ENCODE measurements at regions not wholly inside any gene's neighbourhood (a gene's known extent, or its start where the extent isn't known, plus 50 kb on each side); places are given as distances from the start of the nearest gene placed in this dataset.

DNA sequence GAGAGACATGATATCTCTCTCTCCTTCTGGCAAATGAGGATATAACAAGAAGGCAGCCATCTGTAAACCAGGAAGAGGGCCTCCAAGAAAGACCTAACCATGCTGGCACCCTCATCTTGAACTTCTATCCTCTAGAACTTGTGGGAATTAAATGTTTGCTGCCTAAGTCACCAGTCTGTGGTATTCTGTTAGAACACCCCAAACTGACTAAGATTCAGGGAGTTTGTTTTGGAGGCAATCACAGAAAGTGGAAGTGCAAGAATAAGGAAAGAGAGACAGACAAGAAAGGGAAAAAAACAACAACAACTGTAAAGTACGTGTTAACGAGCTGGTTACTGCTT is 114.5 kb upstream of the GOT2 start:
- TF ChIP-seq FOXK1 (CRISPR knock-in tag; IDR thresholded peaks at IDR 0.05; ENCODE audit: borderline replicate concordance): no peak
- TF ChIP-seq NCOR1 (IDR thresholded peaks at IDR 0.05): no peak
- TF ChIP-seq SRSF7 (optimal IDR thresholded peaks at IDR 0.05; ENCODE audit: low read depth, low read length): no peak
- TF ChIP-seq ZNF668 (CRISPR knock-in tag; IDR thresholded peaks at IDR 0.05): no peak
- TF ChIP-seq CHCHD3 (CRISPR knock-in tag; IDR thresholded peaks at IDR 0.05): no peak
- TF ChIP-seq CBFA2T3 (IDR thresholded peaks at IDR 0.05): no peak
- no peak for TF ChIP-seq MTA2 (IDR thresholded peaks at IDR 0.05; ENCODE audit: low read depth)
- TF ChIP-seq, protein P1, sequence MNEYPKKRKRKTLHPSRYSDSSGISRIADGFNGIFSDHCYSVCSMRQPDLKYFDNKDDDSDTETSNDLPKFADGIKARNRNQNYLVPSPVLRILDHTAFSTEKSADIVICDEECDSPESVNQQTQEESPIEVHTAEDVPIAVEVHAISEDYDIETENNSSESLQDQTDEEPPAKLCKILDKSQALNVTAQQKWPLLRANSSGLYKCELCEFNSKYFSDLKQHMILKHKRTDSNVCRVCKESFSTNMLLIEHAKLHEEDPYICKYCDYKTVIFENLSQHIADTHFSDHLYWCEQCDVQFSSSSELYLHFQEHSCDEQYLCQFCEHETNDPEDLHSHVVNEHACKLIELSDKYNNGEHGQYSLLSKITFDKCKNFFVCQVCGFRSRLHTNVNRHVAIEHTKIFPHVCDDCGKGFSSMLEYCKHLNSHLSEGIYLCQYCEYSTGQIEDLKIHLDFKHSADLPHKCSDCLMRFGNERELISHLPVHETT (CRISPR knock-in tag; conservative IDR thresholded peaks at IDR 0.05 in 1 of 2, IDR thresholded peaks at IDR 0.05 in 1 of 2): no peak
- no peak for TF ChIP-seq ZNF444 (CRISPR knock-in tag; IDR thresholded peaks at IDR 0.05)
- TF ChIP-seq, protein P2, sequence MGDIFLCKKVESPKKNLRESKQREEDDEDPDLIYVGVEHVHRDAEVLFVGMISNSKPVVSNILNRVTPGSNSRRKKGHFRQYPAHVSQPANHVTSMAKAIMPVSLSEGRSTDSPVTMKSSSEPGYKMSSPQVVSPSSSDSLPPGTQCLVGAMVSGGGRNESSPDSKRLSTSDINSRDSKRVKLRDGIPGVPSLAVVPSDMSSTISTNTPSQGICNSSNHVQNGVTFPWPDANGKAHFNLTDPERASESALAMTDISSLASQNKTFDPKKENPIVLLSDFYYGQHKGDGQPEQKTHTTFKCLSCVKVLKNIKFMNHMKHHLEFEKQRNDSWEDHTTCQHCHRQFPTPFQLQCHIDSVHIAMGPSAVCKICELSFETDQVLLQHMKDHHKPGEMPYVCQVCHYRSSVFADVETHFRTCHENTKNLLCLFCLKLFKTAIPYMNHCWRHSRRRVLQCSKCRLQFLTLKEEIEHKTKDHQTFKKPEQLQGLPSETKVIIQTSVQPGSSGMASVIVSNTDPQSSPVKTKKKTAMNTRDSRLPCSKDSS (IDR thresholded peaks at IDR 0.05; ENCODE audit: low read depth, partially characterized antibody): no peak
- TF ChIP-seq, protein P3, sequence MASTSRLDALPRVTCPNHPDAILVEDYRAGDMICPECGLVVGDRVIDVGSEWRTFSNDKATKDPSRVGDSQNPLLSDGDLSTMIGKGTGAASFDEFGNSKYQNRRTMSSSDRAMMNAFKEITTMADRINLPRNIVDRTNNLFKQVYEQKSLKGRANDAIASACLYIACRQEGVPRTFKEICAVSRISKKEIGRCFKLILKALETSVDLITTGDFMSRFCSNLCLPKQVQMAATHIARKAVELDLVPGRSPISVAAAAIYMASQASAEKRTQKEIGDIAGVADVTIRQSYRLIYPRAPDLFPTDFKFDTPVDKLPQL (IDR thresholded peaks at IDR 0.05; ENCODE audit: extremely low read depth, insufficient read length): no peak
- TF ChIP-seq RBM14 (IDR thresholded peaks at IDR 0.05; ENCODE audit: borderline replicate concordance, insufficient read depth, low read depth, low read length): no peak
- no peak for TF ChIP-seq ZFP36 (IDR thresholded peaks at IDR 0.05; ENCODE audit: low read depth, low read length, partially characterized antibody)
- TF ChIP-seq, protein P4, sequence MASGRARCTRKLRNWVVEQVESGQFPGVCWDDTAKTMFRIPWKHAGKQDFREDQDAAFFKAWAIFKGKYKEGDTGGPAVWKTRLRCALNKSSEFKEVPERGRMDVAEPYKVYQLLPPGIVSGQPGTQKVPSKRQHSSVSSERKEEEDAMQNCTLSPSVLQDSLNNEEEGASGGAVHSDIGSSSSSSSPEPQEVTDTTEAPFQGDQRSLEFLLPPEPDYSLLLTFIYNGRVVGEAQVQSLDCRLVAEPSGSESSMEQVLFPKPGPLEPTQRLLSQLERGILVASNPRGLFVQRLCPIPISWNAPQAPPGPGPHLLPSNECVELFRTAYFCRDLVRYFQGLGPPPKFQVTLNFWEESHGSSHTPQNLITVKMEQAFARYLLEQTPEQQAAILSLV (tag; IDR thresholded peaks at IDR 0.05): no peak
- no peak for TF ChIP-seq HIVEP1 (CRISPR knock-in tag; IDR thresholded peaks at IDR 0.05)
- TF ChIP-seq TCFL5 (CRISPR knock-in tag; conservative IDR thresholded peaks at IDR 0.05): no peak
- TF ChIP-seq, protein P5, sequence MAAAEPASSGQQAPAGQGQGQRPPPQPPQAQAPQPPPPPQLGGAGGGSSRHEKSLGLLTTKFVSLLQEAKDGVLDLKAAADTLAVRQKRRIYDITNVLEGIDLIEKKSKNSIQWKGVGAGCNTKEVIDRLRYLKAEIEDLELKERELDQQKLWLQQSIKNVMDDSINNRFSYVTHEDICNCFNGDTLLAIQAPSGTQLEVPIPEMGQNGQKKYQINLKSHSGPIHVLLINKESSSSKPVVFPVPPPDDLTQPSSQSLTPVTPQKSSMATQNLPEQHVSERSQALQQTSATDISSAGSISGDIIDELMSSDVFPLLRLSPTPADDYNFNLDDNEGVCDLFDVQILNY (CRISPR knock-in tag; IDR thresholded peaks at IDR 0.05): no peak
- TF ChIP-seq SREBF2 (CRISPR knock-in tag; IDR thresholded peaks at IDR 0.05): no peak
- TF ChIP-seq PYGO2 (tag; IDR thresholded peaks at IDR 0.05): no peak
- ATAC-seq (no peak), FAIRE-seq (peak; percentile 6), DNase-seq (ENCODE audit: extremely low read depth in 1 of 4, low spot score in 3 of 4) (no peak)
- CTCF ChIA-PET (ENCODE audit: low intra/inter-chr PET ratio): no interaction called here
- no peak overlapping the region for H3K4me3 ChIP-seq
- BruUV-seq (replicated peaks): no TSS peak
- H4K20me1 ChIP-seq (replicated peaks; ENCODE audit: control insufficient read depth, insufficient read depth, low read length): no peaks in the 10 kb centered on the region
- H2AFZ ChIP-seq (ENCODE audit: low read depth, low read length): peak overlapping the region; percentile 37; the same call in 1 of the 2 replicates
- H3K9ac ChIP-seq (ENCODE audit: insufficient read depth in 1 of 2, low read depth in 2 of 2, low read length in 2 of 2): no peak overlapping the region
- in situ Hi-C loops (cut with MboI): no loop called here
- intact Hi-C loops (cut with micrococcal nuclease): no loop called here
- no peaks in the 10 kb centered on the region for H3K36me3 ChIP-seq (ENCODE audit: control insufficient read depth, insufficient read depth, low read length)
- POLR2A ChIA-PET: no interaction called here
- no peaks in the 10 kb centered on the region for H3K79me2 ChIP-seq (ENCODE audit: control insufficient read depth, insufficient read depth, low read length)
- 76% methylated on average over 2 of the region's 2 CpGs for WGBS (ENCODE audit: insufficient coverage, low coverage, missing lambda C conversion rate)
- H3K4me1 ChIP-seq (replicated peaks in 1 of 2; ENCODE audit: control insufficient read depth in 2 of 2, insufficient read depth in 2 of 2, low read length in 2 of 2): peaks cover 0 to 13% of the 10 kb centered on the region in 2 experiments; a peak in 3 of 5 replicates
- H3K4me2 ChIP-seq (ENCODE audit: insufficient read depth, low read length): no peak overlapping the region
- H3K27ac ChIP-seq (ENCODE audit: extremely low read depth, low read depth, low read length): no peak overlapping the region
- no peaks in the 10 kb centered on the region for H3K27me3 ChIP-seq (ENCODE audit: control insufficient read depth in 2 of 2, insufficient read depth in 2 of 2, low read length in 2 of 2)
- H3K9me1 ChIP-seq (ENCODE audit: control insufficient read depth, insufficient read depth, low read length): no peaks in the 10 kb centered on the region
- H3K9me3 ChIP-seq (replicated peaks; ENCODE audit: control insufficient read depth, insufficient read depth, low read depth, low read length): no peaks in the 10 kb centered on the region; the same call in none of the 2 replicates
